ENCODE measurements at regions not wholly inside any gene's neighbourhood (a gene's known extent, or its start where the extent isn't known, plus 50 kb on each side); places are given as distances from the start of the nearest gene placed in this dataset.

- no TSS peak for BruUV-seq (replicated peaks)
- intact Hi-C loops (cut with micrococcal nuclease), result no loop called here
- H3K27ac Mint-ChIP-seq (ENCODE audit: low read depth, unreplicated experiment), result no peak overlapping the region
Measured at GRCh38 chr5:120382833-120383232, 81.3 kb upstream of the PRR16 start.

GRCh38 chr5:120386981-120387380, 77.1 kb upstream of the PRR16 start:
- peaks cover 5% of the 10 kb centered on the region for H3K36me3 Mint-ChIP-seq (ENCODE audit: insufficient read depth, unreplicated experiment)
- peak overlapping the region; percentile 96 for H3K27ac Mint-ChIP-seq (ENCODE audit: low read depth, unreplicated experiment)
- H3K9me3 Mint-ChIP-seq (ENCODE audit: unreplicated experiment), result peaks cover 8% of the 10 kb centered on the region
- no peak for TF ChIP-seq CTCF (IDR thresholded peaks at IDR 0.05; ENCODE audit: unreplicated experiment)
- intact Hi-C loops (cut with micrococcal nuclease), result loop anchor here (5.0 kb wide), 1 partner anchor 60 kb away; no protein-coding TSS in a partner anchor
- H3K27me3 Mint-ChIP-seq (ENCODE audit: insufficient read depth, unreplicated experiment), result no peaks in the 10 kb centered on the region
- peaks cover 51% of the 10 kb centered on the region for H3K4me1 Mint-ChIP-seq (ENCODE audit: insufficient read depth, unreplicated experiment)
- no TSS peak for BruUV-seq (replicated peaks)
- DNase-seq (ENCODE audit: unreplicated experiment), result no peak
- H3K4me3 Mint-ChIP-seq (ENCODE audit: unreplicated experiment), result no peak overlapping the region
- ChIA-PET POLR2A (no interaction called here), CTCF (no interaction called here)

More at GRCh38 chr5:120382833-120383232, 81.3 kb upstream of the PRR16 start:
- Mint-ChIP-seq H3K4me1 (ENCODE audit: insufficient read depth, unreplicated experiment) (peaks cover 22% of the 10 kb centered on the region), H3K9me3 (ENCODE audit: unreplicated experiment) (peaks cover 21% of the 10 kb centered on the region), H3K4me3 (ENCODE audit: unreplicated experiment) (no peak overlapping the region), H3K27me3 (ENCODE audit: insufficient read depth, unreplicated experiment) (no peaks in the 10 kb centered on the region), H3K36me3 (ENCODE audit: insufficient read depth, unreplicated experiment) (peaks cover 5% of the 10 kb centered on the region)
- no peak for TF ChIP-seq CTCF (IDR thresholded peaks at IDR 0.05; ENCODE audit: unreplicated experiment)
- ChIA-PET CTCF (interaction anchor here (1.1 to 1.5 kb wide), 2 partner anchors 11 to 13 kb away, joined by 3 to 5 read pairs; no protein-coding TSS in a partner anchor), POLR2A (no interaction called here)
- no peak for DNase-seq (ENCODE audit: unreplicated experiment)

- TF ChIP-seq CTCF (IDR thresholded peaks at IDR 0.05; ENCODE audit: unreplicated experiment), result no peak
- peak overlapping the region; percentile 96 for H3K27ac Mint-ChIP-seq (ENCODE audit: low read depth, unreplicated experiment)
- DNase-seq (ENCODE audit: unreplicated experiment), result peak; percentile 95
- H3K4me3 Mint-ChIP-seq (ENCODE audit: unreplicated experiment), result peak overlapping the region; percentile 9
- intact Hi-C loops (cut with micrococcal nuclease), result loop anchor here (5.0 kb wide), 1 partner anchor 59 kb away; no protein-coding TSS in a partner anchor
- peaks cover 5% of the 10 kb centered on the region for H3K36me3 Mint-ChIP-seq (ENCODE audit: insufficient read depth, unreplicated experiment)
- CTCF ChIA-PET, result interaction anchor here (0.9 to 1.2 kb wide), 2 partner anchors 18 to 327 kb away, joined by 3 to 4 read pairs; no protein-coding TSS in a partner anchor
- POLR2A ChIA-PET, result interaction anchor here (0.6 to 2.0 kb wide), 10 partner anchors 14 to 94 kb away, joined by 3 to 8 read pairs (median 3); no protein-coding TSS in a partner anchor
- peaks cover 8% of the 10 kb centered on the region for H3K9me3 Mint-ChIP-seq (ENCODE audit: unreplicated experiment)
- H3K27me3 Mint-ChIP-seq (ENCODE audit: insufficient read depth, unreplicated experiment), result no peaks in the 10 kb centered on the region
- TSS peak; percentile 78 for BruUV-seq (replicated peaks)
- H3K4me1 Mint-ChIP-seq (ENCODE audit: insufficient read depth, unreplicated experiment), result peaks cover 51% of the 10 kb centered on the region
Measured at GRCh38 chr5:120388016-120388781, 75.9 kb upstream of the PRR16 start.

- POLR2A ChIA-PET, result no interaction called here
- Mint-ChIP-seq H3K36me3 (ENCODE audit: insufficient read depth, unreplicated experiment) (no peaks in the 10 kb centered on the region), H3K27ac (ENCODE audit: low read depth, unreplicated experiment) (no peak overlapping the region), H3K27me3 (ENCODE audit: insufficient read depth, unreplicated experiment) (no peaks in the 10 kb centered on the region), H3K4me3 (ENCODE audit: unreplicated experiment) (no peak overlapping the region), H3K9me3 (ENCODE audit: unreplicated experiment) (peaks cover 13% of the 10 kb centered on the region), H3K4me1 (ENCODE audit: insufficient read depth, unreplicated experiment) (peaks cover 26% of the 10 kb centered on the region)
- CTCF ChIA-PET, result no interaction called here
- BruUV-seq (replicated peaks), result no TSS peak
- intact Hi-C loops (cut with micrococcal nuclease), result no loop called here
- no peak for DNase-seq (ENCODE audit: unreplicated experiment)
- peak; percentile 8 for TF ChIP-seq CTCF (IDR thresholded peaks at IDR 0.05; ENCODE audit: unreplicated experiment)
Measured at GRCh38 chr5:120394259-120394658, 69.8 kb upstream of the PRR16 start.
